Activated T-cell treated with anti-CD3 and anti-CD28 coated beads, Interleukin-2, amount 50 U/mL, for 24 hours (primary cell): ENCODE measurements at regions not wholly inside any gene's neighbourhood (a gene's known extent, or its start where the extent isn't known, plus 50 kb on each side); places are given as distances from the start of the nearest gene placed in this dataset.

Source experiments
- DNase-seq: peaks from one replicate; pipeline ENCODE4 v3.0.0-alpha.2; 2020
- H3K27ac Mint-ChIP-seq: 2 replicates; pipeline ENCODE4 v1.8.0; 2020; ENCODE audit warnings: mild to moderate bottlenecking, mixed read lengths
- H3K27me3 Mint-ChIP-seq: 2 replicates; pipeline ENCODE4 v1.8.0; 2020; ENCODE audit warnings: mixed read lengths
- H3K36me3 Mint-ChIP-seq: 2 replicates; pipeline ENCODE4 v1.8.0; 2020; ENCODE audit warnings: low read depth, mixed read lengths
- H3K4me1 Mint-ChIP-seq: 2 replicates; pipeline ENCODE4 v1.8.0; 2020; ENCODE audit warnings: low read depth, mixed read lengths
- H3K4me3 Mint-ChIP-seq: 2 replicates; pipeline ENCODE4 v1.8.0; 2020; ENCODE audit warnings: mild to moderate bottlenecking, moderate library complexity, mixed read lengths
- H3K9me3 Mint-ChIP-seq: 2 replicates; pipeline ENCODE4 v1.8.0; 2020; ENCODE audit warnings: mixed read lengths

DNA sequence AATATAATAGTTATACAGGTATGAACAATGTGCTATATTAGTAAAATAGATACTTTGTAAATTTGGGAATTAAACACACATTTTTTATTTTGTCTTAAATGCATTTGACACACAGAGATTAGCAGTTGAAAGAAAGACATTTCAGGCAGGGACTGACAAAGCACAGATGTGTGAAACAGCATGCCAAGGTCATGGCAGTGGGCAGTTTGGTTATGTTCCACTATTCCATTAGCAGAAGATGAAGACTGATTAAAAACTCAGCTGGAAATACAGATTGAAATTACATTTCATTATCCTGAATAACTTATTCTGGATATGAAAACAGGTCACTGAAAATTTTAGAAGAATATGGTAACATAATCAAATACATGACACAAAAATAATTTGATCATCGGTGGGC, 669.8 kb upstream of the LRFN5 start:
- Mint-ChIP-seq H3K4me1 (no peaks in the 10 kb centered on the region), H3K36me3 (no peaks in the 10 kb centered on the region), H3K4me3 (no peak overlapping the region), H3K27me3 (no peaks in the 10 kb centered on the region), H3K27ac (no peak overlapping the region), H3K9me3 (peaks cover 6% of the 10 kb centered on the region)
- DNase-seq, result no peak

DNA sequence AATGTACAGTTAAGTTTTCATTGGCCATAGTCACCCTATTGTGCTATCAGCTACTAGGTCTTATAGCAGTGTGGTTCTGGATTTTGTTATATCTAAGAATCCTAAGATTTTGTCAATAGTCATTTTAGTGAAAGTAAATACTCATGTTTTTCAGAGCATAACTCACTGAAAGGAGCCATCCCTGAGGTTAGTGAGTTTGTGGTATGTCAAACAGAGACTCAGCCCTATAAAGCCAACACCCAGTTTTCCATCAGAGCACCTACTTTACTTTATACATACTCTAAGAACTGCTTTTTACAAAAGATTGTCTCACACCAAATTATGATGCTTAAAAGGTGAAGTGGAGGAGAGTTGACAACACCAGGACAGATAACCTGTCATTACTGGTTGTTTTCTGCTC, 686.3 kb upstream of the LRFN5 start:
- H3K4me3 Mint-ChIP-seq, result no peak overlapping the region
- H3K36me3 Mint-ChIP-seq, result no peaks in the 10 kb centered on the region
- no peak for DNase-seq
- H3K9me3 Mint-ChIP-seq, result peaks cover 4% of the 10 kb centered on the region
- H3K4me1 Mint-ChIP-seq, result no peaks in the 10 kb centered on the region
- H3K27ac Mint-ChIP-seq, result no peak overlapping the region
- no peaks in the 10 kb centered on the region for H3K27me3 Mint-ChIP-seq

DNA sequence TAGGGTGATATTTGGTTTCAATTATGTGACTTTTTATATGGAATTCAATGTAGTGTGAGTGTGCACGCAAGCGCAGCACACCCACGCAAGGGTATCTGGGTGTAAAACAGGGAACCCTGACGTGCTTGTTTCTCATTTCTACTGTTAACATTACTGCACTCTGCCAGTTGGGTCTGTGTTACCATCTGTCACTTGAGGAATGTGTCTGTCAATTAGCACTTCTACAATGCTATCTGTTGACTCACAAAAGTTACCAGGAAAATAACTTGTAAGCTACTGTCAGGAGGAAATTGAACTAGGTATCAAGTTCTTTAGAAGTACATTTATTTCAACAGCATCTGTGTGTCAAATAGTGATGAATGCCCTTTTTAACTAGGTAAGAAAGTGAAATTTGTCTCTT, 695.5 kb upstream of the LRFN5 start:
- Mint-ChIP-seq H3K9me3 (peaks cover 3% of the 10 kb centered on the region), H3K4me1 (no peaks in the 10 kb centered on the region), H3K4me3 (no peak overlapping the region), H3K27ac (no peak overlapping the region), H3K36me3 (no peaks in the 10 kb centered on the region), H3K27me3 (no peaks in the 10 kb centered on the region)
- DNase-seq, result no peak

DNA sequence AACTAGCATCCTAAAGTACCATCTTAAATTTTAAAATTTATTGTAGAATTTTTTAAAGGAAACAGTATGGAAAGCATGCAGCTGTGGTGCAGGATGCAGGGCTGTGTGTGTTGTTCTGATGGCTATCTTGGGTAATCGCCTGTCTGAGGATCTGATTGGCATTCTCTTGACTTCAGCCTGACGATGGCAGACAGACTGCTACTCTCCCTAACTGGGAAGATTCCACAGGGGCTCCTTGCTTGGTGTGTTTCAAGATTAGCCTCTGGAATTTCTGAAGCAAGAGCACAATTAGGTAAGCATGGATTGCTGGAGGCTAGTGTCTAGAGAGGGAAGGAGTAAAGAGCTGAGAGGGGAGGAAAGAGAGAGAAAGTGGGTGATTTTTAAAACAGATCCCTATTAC, 696.8 kb upstream of the LRFN5 start:
- no peaks in the 10 kb centered on the region for H3K36me3 Mint-ChIP-seq
- no peak overlapping the region for H3K4me3 Mint-ChIP-seq
- no peak for DNase-seq
- H3K27ac Mint-ChIP-seq, result no peak overlapping the region
- no peaks in the 10 kb centered on the region for H3K4me1 Mint-ChIP-seq
- no peaks in the 10 kb centered on the region for H3K27me3 Mint-ChIP-seq
- H3K9me3 Mint-ChIP-seq, result peaks cover 3% of the 10 kb centered on the region

DNA sequence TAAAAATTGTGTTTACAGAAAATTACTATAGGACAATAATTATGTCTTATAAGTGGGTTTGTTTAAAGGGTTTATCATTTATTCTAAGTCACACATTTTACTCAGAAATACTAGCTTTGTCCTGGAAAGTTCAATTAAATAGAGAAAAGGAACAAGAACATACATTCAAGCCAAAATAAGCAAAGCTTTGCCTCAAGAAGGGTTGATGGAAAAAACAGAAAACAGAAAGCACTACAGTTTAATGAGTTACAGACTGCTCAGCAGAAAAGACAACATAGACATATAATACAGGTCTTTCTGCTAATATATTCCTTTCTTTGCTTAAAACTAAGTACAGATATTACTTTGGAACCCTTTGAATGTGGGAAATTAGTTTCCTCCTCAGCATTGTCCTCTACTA, 703.0 kb upstream of the LRFN5 start:
- Mint-ChIP-seq H3K27me3 (no peaks in the 10 kb centered on the region), H3K4me3 (no peak overlapping the region), H3K36me3 (no peaks in the 10 kb centered on the region), H3K9me3 (peaks cover 3% of the 10 kb centered on the region), H3K27ac (no peak overlapping the region), H3K4me1 (no peaks in the 10 kb centered on the region)
- no peak for DNase-seq

DNA sequence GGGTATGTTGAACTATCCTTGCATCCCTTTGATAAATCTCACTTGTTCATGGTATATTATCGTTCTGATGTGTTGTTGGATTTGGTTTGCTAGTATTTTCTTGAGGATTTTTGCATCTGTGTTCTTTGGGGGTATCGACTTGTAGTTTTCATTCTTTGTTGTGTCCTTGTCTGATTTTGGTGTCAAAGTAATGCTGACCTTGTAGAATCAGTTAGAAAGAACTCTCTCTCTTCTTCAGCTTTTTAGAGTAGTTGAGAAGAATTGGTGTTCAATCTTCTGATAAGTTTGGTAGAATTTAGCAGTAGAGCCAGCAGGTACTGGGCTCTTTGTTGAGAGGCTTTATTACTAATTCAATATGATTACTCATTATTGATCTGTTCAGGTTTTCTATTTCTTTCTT, 707.2 kb upstream of the LRFN5 start:
- DNase-seq, result no peak
- Mint-ChIP-seq H3K9me3 (peaks cover 3% of the 10 kb centered on the region), H3K36me3 (no peaks in the 10 kb centered on the region), H3K27me3 (no peaks in the 10 kb centered on the region), H3K4me3 (no peak overlapping the region), H3K4me1 (no peaks in the 10 kb centered on the region), H3K27ac (no peak overlapping the region)

DNA sequence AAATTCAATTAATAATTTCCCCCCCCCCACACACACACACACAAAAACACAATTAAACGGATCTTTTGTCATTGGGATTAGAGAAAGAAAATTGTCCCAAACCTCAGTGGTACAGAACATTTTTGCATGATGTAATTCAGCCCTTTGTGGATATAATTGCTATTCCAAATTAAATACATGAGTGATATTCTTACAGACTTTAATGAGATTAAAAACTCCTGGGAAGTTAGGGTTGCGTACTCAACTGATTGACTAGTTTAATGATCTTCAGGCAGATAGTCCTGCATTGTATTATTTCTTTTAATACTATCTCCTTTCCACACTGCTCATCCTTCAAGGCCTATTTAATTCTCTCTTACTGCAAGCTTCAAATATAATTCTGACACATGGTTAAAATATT, 711.8 kb upstream of the LRFN5 start:
- DNase-seq, result no peak
- Mint-ChIP-seq H3K4me3 (no peak overlapping the region), H3K4me1 (no peaks in the 10 kb centered on the region), H3K9me3 (peaks cover 6% of the 10 kb centered on the region), H3K27ac (no peak overlapping the region), H3K36me3 (no peaks in the 10 kb centered on the region), H3K27me3 (no peaks in the 10 kb centered on the region)

DNA sequence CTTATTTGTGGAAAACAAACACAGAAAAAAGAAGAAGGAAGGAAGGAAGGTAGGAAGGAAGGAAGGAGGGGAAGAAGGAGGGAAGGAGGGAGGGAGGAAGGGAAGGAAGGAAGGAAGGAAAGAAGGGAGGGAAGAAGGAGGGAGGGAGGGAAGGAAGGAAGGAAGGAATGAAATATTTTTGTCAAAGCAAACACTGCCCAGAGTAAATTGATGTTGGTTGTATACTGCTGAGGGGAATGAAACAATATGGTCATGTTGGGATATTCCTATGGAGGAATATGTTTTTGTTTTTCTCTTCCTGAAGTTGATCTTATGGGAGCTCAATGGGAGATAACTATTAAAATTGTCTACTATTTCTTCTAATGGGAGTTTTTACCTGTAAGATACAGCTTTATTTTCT, 717.5 kb upstream of the LRFN5 start:
- Mint-ChIP-seq H3K9me3 (peaks cover 3% of the 10 kb centered on the region), H3K4me1 (no peaks in the 10 kb centered on the region), H3K36me3 (no peaks in the 10 kb centered on the region), H3K27me3 (no peaks in the 10 kb centered on the region), H3K27ac (no peak overlapping the region), H3K4me3 (no peak overlapping the region)
- no peak for DNase-seq

DNA sequence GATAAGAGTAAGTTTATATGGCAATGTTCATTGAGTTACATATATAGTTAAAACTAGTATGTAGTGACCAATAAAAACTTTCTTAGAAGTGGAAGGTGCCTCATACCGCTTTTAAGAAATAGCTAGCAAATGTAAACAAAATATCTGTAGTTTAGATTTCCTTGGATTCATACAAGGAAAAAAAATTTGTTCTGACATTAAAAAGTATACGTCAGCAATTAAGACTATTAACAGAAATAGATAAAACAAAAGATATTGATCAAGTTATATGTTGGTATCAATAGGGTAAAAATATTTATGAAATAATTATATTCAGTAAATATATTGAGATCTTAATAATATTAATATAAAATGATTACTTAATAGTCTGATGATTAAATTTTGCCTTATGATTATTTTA, 718.8 kb upstream of the LRFN5 start:
- Mint-ChIP-seq H3K4me1 (no peaks in the 10 kb centered on the region), H3K27ac (no peak overlapping the region), H3K9me3 (peaks cover 5% of the 10 kb centered on the region), H3K4me3 (no peak overlapping the region), H3K27me3 (no peaks in the 10 kb centered on the region), H3K36me3 (no peaks in the 10 kb centered on the region)
- no peak for DNase-seq

DNA sequence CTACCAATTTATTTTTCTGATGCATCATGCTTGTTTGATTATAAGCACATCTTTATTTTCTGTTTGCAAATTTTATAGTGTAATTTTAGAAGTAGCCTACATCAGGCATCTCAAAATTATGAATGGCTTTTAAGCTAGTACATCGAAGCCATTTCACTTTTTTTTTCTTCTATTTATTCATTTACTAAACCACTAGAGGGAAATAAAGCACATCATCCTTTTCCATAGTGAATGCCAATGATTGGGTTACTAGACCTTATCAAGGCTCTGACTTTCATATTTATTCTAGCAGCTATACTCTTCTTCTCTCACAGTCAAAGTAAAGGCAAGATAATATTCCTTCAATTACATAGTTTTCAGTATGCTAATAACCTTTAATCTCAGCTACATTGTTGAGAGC, 736.4 kb upstream of the LRFN5 start:
- H3K27me3 Mint-ChIP-seq, result no peaks in the 10 kb centered on the region
- peaks cover 11% of the 10 kb centered on the region for H3K9me3 Mint-ChIP-seq
- no peaks in the 10 kb centered on the region for H3K4me1 Mint-ChIP-seq
- no peak overlapping the region for H3K27ac Mint-ChIP-seq
- no peaks in the 10 kb centered on the region for H3K36me3 Mint-ChIP-seq
- H3K4me3 Mint-ChIP-seq, result no peak overlapping the region
- no peak for DNase-seq

DNA sequence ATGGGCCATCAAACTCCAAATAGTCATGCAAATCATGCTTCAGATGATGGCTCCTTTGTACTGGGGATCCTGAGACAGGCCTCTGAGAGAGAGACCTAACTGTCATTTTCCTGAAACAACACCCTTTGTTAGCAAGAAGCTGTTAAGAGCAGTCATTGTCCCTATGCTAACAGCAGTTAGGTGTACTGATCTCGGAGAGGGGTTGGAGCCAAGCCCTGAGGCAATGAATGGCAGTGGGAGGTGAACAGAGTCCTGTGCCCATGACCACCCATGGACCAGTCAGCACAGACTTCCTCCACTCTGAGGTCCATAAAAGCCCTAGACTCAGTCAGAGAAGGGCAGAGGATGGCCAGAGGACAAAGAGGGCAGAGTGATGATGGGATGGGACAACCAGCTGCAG, 747.6 kb upstream of the LRFN5 start:
- no peaks in the 10 kb centered on the region for H3K4me1 Mint-ChIP-seq
- peaks cover 31% of the 10 kb centered on the region for H3K9me3 Mint-ChIP-seq
- no peak overlapping the region for H3K27ac Mint-ChIP-seq
- H3K27me3 Mint-ChIP-seq, result no peaks in the 10 kb centered on the region
- H3K4me3 Mint-ChIP-seq, result no peak overlapping the region
- no peak for DNase-seq
- no peaks in the 10 kb centered on the region for H3K36me3 Mint-ChIP-seq

DNA sequence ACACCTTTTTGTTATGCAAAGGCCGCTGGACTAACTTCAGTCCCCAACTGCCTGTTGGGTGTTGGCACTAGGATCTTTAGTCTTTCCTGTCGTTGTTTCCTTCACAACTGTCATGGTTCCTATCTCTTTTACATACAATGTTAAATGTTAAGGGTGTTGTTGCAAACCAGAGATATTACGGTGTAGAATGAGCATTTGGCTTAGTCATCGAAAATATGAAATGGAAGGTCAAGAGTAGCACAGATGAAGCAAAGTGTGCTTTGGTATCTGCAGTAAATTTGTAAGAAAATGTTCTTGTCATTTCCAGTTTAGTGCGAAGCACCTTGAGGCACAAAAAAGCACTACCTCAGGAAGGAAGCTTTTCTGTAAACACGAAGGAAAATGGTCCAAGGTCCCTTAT, 751.3 kb upstream of the LRFN5 start:
- H3K4me3 Mint-ChIP-seq, result no peak overlapping the region
- H3K4me1 Mint-ChIP-seq, result no peaks in the 10 kb centered on the region
- H3K36me3 Mint-ChIP-seq, result no peaks in the 10 kb centered on the region
- no peak overlapping the region for H3K27ac Mint-ChIP-seq
- H3K27me3 Mint-ChIP-seq, result no peaks in the 10 kb centered on the region
- DNase-seq, result no peak
- peaks cover 15% of the 10 kb centered on the region for H3K9me3 Mint-ChIP-seq

DNA sequence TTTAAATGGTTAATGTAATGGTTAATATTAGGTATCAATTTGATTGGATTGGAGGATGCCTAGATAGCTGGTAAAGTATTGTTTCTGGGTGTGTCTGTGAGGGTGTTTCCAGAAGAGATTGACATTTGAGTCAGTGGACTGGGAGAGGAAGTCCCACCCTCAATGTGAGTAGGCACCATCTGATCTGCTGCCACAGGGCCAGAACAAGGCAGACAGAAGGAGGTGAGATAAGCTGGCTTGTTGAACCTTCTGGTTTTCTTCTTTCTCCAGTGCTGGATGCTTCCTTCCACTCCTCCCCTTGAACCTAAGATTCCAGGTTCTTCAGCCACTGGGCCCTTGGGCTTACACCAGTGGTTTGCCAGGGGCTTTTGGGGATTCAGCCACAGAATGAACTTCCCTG, 756.5 kb upstream of the LRFN5 start:
- Mint-ChIP-seq H3K36me3 (no peaks in the 10 kb centered on the region), H3K4me1 (no peaks in the 10 kb centered on the region), H3K9me3 (peaks cover 2% of the 10 kb centered on the region), H3K27me3 (no peaks in the 10 kb centered on the region), H3K4me3 (no peak overlapping the region), H3K27ac (no peak overlapping the region)
- no peak for DNase-seq

DNA sequence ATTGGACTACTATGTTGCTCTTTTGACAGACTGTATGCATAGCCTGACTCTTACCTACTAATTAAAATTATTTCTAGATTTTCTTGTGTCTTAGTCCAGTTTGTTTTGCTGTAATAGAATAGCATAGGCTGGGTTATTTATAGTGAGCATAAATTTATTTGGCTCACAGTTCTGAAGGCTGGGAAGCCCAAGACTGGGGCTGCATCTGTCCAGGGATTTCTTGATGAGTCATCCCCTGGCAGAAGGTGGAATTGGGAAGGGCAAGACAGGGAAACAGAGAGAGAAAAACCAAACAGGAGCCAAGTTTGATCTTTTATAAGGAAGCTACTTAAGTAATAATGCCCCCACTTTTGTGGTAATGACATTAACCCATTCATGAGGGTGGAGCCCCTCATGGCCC, 759.2 kb upstream of the LRFN5 start:
- Mint-ChIP-seq H3K27ac (no peak overlapping the region), H3K9me3 (peaks cover 2% of the 10 kb centered on the region), H3K4me1 (no peaks in the 10 kb centered on the region), H3K4me3 (no peak overlapping the region), H3K36me3 (no peaks in the 10 kb centered on the region), H3K27me3 (no peaks in the 10 kb centered on the region)
- no peak for DNase-seq

DNA sequence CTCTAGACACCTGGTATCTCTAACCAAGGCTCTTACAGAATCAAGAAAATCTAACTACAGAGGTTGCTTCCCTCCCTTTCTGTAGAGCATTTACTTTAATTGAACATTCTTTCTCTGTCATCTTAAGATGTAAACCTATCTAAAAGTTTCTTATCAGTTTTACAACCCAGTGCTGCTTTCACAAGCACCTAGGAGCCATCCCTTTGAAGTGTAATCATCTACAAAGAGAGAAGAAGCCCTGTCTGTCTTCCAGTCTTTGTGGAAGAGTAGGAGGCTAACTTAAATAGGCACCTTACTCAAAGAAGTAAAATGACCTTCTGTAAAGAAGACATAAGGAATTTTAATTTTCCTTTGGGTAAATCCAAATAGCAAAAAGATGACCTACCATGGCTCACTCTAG, 763.9 kb upstream of the LRFN5 start:
- peaks cover 7% of the 10 kb centered on the region for H3K9me3 Mint-ChIP-seq
- no peak for DNase-seq
- H3K4me1 Mint-ChIP-seq, result no peaks in the 10 kb centered on the region
- H3K36me3 Mint-ChIP-seq, result no peaks in the 10 kb centered on the region
- no peak overlapping the region for H3K4me3 Mint-ChIP-seq
- no peaks in the 10 kb centered on the region for H3K27me3 Mint-ChIP-seq
- no peak overlapping the region for H3K27ac Mint-ChIP-seq

DNA sequence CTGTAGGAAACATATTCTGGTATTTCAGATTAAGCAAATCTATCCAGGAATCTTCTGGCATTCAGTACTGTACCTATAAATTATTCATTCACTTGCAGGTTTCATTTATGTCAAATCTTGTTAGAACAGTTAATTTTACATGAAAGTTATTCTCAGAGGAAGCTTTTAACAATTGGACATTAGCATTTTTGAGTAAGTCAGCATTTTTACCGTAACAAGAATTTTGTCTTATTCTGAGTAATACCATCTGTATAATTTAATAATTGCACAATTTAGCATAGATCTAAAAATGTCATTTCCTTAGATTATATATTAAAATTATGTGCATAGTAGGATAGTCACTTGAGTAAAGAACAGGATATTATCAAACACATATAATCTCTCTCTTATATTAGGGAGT, 764.8 kb upstream of the LRFN5 start:
- Mint-ChIP-seq H3K4me1 (no peaks in the 10 kb centered on the region), H3K27ac (no peak overlapping the region), H3K36me3 (no peaks in the 10 kb centered on the region), H3K27me3 (no peaks in the 10 kb centered on the region), H3K4me3 (no peak overlapping the region), H3K9me3 (peaks cover 7% of the 10 kb centered on the region)
- no peak for DNase-seq
